ENCODE measurements at regions not wholly inside any gene's neighbourhood (a gene's known extent, or its start where the extent isn't known, plus 50 kb on each side); places are given as distances from the start of the nearest gene placed in this dataset.

DNA sequence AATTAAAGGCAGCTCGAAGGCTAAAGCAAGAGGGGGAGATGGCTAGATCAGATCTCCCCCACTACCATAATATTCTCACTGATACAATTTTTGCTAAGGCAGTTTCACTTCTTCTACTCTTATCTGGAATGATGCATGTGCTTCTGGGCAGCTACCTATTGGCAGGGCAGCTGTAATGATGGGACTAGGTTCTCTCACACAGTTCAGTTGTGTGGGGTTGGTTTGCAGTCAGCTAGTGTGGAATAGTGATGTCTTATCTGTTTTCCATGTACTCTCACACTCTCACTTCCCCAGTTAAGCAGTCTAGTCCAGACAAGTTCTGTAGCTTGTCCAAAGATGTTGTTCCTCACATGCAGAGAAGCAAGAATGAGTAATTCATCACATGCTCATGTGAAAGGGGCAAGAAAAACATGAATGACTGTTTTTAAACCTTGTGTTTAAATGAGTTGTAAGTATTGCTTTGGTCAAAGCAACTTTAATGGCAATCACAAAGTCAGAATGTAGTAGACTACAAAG lies 836.1 kb downstream of the CBLN2 start:
- ATAC-seq, result no peak

DNA sequence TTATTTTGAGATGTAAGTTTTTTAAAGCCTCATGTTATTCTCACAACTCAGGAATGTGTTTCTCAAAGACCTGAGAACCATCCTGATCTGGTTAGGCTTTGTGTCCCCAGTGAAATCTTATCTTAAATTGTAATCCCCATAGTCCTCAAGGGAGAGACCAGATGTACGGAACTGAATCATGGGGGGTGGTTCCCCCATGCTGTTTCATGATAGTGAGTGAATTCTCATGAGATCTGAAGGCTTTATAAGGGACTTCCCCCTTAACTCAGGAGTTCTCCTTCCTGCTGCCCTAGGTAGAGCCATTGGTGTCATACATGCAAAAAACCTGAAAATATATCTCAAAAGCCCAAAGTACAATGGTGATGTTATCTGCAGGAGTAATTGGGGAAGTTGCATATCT lies 836.7 kb downstream of the CBLN2 start:
- no peak for ATAC-seq

DNA sequence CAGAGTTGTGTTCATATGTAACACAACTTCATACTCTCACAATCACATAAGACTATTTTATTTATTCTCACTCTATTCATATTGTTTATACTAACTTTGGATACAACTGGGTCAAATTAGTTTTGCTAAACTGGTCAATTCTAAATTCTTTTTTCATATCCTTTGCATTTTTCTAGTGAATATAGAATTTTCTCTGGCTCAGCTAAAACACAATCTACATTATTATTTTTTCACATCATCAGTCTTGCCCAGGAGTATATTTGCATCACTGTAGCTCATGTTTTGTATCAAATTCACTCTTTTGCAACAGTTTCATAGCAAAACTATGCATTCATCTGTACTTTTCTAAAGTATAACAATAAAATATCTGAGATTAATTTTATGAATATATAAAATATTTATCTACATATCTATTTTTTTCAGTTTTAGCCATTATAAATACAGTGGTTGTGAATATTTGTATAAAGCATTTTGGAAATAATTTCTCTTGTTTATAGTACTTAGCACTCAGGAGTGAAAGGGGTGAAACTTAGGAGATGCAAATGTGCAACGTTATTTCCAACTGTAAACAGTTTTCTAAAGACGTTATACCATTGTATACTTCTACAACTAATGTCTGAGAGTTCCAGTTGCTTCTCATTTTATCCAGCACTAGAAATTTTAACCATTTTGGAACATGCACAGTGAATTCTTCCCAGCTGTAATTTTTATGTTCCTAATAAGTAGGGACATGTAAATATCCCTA lies 854.6 kb downstream of the CBLN2 start:
- ATAC-seq, result no peak

DNA sequence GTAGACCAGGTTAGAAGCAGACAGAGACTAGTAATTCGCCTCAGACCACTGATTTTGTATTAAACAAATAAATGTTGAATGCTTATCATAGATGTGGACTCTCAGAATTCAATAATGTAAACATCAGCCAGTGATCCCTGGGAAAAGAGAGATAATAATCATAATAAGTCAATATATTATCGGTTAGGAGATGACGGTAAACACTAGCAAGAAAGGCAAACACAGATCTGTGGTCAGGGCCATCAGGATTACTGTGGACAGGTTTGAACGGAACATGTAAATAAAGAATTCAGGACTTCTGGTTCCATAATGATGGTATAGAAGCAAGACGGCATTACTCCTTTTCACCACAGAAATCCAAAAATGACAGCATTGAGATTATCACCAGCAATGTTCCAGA lies 861.6 kb downstream of the CBLN2 start:
- ATAC-seq, result no peak

DNA sequence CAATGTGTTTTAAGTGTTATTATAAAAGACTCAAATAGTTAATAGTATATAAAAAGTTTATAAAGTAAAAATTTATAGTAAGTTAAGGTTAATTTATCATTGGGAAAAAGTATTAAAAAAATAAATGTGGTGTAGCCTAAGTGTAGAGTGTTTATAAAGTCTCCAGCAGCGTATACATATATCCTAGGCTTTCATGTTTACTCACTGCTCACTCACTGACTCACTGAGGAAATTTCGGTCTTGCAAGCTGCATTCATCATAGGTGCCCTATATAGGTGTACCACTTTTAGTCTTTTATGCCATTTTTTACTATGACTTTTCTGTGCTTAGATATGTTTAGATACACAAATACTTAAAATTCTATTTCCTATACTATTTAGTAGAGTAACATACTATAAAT lies 866.0 kb downstream of the CBLN2 start:
- ATAC-seq, result no peak

DNA sequence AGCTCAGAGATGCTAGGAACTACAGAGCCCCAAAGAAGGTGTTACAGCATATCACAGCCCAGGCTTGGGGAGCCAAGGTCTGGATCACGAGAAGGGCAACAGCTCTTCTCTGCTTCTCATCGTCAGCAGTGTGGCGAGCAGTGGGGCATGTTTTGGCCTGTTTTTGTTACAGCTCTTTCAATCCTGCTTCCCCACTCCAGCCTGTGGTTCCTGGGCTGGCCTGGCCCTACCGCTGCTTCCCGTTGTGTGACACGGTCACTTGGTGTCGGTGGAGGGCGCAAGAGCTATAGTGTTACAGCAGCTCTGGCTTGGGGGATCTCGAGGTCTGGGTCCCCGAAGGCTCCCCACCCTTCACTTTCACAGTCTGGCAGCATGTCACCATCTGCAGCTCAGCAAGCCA lies 870.2 kb downstream of the CBLN2 start:
- no peak for ATAC-seq

DNA sequence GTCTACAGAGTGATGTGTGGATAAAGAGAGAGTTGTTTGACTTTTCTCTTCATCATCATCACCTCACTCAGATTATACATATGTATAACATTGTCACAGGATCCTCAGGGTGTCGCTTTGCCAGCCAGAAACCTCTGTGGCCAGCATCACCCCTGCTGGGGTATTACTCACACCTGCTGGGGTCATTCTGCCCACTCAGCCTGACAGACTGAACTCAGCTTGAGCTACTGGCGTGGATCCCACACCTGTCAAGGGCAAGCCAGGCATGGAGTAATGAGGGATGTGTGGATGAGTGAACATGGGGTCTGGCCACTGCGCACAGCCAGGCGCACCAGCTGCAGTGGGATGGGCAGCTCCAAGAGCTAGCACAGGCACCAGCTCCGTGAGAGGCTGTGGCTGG lies 870.6 kb downstream of the CBLN2 start:
- no peak for ATAC-seq

DNA sequence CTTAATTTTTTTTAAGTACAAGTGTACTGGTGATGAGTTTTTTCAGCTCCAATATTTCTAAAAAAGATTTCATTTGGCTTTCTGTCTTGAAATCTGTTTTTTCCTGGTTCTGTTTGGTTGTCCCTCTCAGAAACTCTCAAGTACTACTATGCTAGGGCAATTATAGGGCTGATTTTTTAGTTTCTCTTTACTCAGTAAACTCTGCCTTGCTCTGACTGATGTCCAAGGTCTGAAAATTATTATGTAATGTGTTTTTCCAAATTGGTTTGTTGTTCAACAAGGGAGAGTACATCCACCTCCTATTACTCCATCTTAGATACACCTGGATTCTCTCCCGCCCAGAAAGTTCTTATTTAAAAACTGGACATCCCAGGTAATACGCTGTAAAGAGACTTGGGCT lies 877.7 kb downstream of the CBLN2 start:
- ATAC-seq, result no peak

DNA sequence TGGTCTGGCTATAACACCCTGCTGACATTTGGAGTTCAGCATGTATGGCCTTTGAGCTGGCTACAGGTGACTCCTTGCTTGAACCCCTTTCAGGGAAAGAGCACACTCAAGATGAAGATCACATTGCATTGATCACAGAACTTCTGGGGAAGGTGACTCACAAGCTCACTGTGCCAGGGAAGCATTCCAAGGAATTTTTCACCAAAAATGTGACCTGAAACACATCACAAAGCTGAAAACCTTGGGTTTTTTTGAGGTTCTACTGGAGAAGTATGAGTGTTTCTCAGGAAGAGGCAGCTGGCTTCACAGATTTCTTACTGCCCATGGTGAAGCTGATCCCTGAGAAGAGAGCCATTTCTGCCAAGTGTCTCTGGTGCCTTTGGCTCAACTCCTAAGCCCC lies 879.0 kb downstream of the CBLN2 start:
- ATAC-seq, result no peak

DNA sequence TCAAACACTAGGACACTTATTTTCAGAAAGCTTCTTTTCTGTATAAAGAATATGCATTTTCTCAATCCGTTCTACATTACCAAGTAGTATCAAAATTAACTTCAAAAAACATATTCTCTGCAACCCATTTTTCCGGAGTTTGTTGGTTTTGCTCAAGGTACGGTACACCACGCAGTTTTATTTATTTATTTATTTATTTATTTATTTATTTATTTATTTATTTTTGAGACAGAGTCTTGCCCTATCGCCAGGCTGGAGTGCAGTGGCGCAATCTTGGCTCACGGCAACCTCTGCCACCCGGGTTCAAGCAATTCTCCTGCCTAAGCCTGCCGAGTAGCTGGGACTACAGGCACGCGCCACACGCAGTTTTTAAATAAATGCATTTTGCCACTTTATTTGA lies 900.3 kb downstream of the CBLN2 start:
- ATAC-seq, result no peak

DNA sequence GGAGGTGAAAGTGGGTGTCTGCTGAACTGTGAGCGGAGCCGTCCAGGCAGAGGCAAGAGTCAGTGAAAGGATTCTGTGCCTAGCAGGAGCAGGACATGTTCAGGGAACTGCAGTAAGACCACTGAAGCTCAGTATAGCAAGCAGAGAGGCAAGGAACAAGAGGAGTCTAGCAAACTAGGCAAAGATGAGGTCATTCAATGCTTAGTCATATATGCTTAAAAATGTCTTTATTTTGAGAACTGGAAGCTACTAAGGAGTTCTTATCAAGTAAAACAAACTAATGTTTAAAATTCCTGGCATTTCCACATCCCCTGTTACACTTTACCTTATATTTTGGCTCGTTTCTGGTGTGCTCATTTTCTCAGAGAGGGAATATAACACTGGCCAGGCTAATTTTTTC lies 913.4 kb downstream of the CBLN2 start:
- no peak for ATAC-seq

DNA sequence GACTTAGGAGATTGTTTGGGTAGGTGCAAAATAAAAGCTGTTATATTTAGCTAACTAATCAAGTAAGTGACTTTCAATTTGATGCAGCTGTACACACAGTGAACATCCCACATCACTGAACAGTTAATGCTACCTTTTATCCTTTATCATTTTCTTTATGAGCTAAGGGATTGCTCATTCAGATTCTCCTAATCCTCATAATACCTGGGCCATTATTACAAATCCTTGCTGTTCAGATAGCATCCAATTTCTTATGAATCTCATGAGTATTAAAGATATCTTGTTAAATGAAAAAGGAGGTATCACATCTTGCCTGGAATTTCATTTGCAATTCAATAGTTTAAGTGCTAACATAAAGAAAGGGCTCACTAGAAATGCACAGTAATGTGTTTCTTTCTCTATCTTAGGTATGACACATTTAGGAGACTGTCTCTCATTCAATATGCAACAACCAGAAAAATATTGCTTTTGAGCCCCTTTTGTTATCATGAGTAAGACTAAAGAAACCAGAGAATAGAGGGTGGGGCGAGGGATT lies 918.5 kb downstream of the CBLN2 start:
- ATAC-seq, result no peak

DNA sequence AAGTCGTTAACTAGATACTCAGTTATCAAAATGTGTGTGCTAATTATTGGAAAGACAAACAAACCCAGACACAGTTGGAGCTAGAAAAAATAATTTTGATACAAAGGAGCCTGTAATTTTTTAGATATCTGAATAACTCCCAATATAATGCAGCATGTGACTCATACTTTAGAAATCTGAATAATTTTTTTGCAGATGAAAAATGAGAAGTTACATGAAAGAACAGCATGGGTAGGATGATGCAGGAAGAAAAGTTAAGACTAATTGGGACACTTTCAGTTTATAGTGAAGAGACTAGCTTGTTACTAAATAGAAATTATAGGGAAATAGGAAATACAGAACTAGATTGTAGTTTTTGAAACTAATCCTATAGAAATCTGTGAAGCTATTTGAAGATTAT lies 945.8 kb downstream of the CBLN2 start:
- ATAC-seq, result no peak

DNA sequence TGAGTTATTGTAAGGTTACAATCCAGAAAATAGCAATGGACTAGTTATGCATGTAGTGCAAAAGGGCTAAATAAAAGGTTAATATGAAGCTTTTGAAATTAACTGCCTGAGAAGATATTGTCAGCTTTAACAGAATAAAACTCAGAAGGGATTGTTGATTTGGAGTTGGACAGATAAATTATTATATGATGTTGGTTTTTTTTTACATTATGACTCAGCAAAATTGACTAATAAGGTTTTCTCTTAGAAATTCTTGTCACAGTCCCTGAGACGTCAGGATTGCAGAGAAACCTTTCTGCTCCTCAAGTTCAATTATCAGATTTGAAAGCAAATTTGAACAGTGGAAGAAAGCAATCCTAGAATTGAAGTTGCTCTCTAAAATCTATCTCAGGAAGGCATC lies 946.9 kb downstream of the CBLN2 start:
- no peak for ATAC-seq

DNA sequence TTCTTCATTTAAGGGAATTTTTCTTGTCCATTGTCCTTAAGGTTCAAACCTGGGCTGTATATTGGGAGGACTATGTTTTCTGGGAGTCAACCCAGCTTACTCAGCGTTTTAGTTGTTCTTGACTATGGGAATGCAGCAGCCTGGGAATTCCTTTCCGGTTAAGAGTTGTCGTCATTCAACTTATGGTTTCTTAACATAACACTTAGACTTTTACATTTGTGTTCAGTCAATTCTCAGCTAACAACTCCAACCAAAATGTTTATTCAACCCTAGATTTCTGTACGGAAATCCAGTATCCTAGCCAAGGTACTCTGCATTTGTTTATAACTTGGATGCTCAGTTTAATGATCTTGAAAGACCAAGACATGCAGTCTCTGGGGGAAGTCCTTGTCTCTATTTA lies 960.9 kb downstream of the CBLN2 start:
- no peak for ATAC-seq

DNA sequence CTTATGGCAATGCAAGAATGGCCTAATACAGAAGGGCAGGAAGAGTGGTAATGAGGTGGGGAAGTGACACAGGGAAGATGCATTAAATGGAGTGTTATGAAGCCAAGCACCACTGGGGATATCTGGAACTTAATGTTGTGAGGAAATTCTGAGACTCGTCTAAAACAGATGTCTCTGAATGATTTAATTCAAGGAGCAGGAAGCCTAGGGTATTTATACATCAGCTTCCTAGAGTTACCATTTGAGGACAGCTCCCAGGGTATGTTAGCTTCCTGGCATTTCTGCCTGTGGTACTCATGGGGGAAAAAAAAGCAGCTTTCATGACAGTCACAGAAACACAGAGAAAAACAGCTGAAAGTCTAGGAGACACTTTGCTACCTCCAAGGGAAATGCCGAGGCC lies 989.5 kb downstream of the CBLN2 start:
- no peak for ATAC-seq

DNA sequence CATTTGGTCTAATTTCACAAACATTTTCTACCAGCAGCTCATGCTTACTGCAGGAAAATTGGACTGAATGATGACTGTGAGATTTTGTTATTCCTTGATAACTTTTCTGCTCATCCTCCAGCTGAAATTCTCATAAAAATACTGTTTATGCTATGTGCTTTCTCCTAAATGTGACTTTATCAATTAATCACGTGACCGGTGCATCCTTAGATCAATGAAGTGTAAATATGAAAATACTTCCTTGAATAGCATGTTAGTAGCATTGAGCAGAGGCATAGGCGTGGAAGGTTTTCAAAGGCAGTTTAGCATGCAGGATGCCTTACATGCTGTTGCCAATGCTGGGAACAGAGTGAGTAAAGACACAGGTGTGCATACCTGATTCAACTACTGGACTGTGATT lies 1002.5 kb downstream of the CBLN2 start:
- no peak for ATAC-seq

DNA sequence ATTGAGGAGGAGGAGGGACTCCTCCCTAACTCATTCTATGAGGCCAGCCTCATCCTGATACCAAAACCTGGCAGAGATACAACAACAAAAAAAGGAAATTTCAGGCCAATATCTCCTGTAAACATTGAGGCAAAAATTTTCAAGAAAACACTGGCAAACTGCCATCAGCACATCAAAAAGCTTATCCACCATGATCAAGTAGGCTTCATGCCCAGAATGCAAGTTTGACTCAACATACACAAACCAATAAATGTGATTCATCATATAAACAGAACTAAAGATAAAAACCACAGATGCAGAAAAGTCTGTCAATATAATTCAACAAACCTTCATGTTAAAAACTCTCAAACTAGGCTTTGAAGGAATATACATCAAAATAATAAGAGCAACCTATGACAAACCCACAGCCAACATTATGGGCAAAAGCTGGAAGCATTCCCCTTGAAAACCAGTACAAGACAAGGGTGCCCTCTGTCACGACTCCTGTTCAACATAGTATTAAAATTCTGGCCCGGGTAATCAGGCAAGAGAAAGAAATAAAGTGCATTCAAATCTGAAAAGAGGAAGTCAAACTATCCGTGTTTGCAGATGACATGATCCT lies 1014.3 kb downstream of the CBLN2 start:
- no peak for ATAC-seq

DNA sequence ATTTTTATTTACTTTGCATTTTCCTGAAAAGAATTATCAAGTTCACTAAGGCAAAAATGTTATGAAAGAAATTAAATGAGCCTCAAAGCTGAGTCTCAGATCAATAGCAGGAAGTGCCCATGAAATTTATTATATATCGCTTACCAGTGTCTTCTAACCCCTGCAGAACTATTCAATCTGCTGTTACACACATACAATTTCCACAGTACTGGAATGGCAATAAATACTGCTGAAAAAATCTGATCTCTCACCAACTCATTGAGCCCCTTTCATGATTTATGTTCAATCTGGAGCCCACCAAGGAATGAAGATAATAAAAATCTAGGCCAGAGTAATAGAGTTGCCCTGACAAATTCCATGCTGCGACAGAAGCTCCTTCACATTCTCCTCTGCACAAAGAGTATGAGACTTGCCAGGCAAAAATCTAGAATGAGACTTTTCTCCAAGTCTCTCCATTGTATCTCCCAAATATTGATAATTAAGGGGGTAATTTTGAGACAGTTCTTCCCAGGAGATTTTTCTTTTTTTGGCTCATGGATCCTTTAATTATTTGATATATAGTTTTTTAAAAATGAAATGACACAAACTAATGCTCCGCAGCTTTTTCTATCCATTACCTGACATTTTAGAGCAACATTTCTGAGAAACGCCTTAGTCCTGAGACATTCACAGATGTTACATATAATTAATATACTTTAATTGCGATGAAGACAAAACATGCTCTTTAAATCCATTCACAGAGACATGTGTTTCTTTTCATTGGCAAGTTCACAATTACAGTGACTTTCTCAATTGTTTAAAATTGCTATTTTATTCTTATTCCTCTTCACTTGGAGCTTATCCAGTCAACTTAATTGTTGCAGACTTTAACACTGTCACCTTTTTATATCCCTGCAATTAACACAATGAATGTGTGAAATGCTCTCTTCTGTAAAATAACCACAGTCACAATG lies 1020.4 kb downstream of the CBLN2 start:
- ATAC-seq, result no peak

DNA sequence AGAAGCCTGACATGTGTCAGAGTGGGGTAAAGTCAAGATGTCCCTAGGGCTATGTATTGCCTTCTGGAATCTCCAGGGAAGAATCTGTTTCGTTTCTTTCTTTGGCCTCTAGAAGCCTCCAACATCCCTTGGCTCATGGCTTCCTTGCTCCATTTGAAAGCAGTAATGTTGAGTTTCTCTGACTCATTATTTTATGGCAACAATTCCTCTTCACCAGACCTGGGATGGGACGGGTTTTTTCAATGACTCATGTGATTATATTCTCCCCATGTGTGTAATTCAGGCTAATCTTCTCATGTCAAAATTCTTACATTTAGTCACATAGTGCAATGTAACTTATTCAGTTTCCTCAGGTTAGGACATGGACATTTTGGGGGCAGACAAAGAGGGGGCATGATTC lies 1038.6 kb downstream of the CBLN2 start:
- ATAC-seq, result no peak

DNA sequence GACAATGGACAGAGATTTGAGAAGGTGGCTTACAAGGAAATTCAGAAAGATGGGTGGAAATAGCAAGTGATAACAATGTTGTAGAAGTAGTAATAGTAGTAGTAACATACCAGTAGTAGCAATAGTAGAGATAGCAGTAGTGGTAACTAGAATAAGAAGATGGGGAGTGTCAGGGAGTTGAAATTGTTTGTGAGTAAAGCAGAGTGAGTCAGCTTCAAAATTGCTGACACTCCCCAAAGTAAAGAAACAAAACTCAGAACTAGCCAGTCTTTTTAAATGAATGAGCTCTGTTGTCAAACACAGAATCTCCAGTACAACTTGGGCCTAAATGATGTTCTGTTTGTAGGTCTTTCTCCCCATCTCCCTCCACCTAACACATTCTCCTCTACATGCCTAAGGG lies 1040.9 kb downstream of the CBLN2 start:
- ATAC-seq, result no peak

DNA sequence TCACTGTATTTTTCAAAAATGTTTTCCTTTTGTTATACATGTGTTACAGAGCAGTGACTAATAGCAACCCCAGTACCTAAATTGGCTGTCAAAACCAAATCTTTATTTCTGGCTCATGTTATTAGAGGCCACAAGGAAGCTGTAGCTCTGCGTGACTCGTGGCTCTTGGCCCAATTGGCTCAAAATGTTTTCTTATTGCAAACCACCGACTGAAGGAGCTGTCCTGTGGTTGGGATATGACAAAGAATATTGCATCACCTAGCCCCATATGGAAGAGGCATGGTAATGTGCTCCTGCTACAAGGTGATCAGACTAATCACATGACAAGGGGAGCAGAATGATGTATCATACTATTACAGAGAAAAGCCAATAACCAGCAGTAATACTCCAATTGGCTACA lies 1058.5 kb downstream of the CBLN2 start:
- no peak for ATAC-seq
